HG02938 (cell line): ENCODE measurements at regions not wholly inside any gene's neighbourhood (a gene's known extent, or its start where the extent isn't known, plus 50 kb on each side); places are given as distances from the start of the nearest gene placed in this dataset.

Experiments used
- ATAC-seq: cut with Tn5 transposase; IDR thresholded peaks from one replicate; pipeline ENCODE4 v1.9.1; 2021; ENCODE audit warnings: mild to moderate bottlenecking, moderate library complexity; ENCODE audit not compliant: unreplicated experiment

- no peak for ATAC-seq
These were observed 239.1 kb downstream of the ZNF674 start for GRCh38 chrX:46306103-46306502.

DNA sequence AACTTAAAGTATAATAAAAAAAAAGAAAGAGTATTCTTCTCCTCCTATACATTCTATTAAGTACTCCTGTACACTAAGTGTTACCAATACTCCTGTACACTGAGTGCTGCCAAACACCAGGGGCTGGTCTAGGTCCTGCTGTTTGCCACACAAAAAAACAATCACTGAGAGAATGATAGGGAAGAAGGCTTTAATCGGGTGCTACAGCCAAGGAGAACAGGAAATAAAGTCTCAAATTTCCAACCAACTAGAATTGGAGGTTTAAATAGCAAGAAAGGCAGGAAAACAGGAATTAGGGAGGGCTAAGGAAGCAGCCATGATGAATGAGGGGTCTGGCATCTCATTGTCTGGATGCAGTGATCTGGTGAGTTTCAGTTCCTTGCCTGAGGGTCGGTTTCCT is 239.8 kb downstream of the ZNF674 start:
- ATAC-seq: no peak

DNA sequence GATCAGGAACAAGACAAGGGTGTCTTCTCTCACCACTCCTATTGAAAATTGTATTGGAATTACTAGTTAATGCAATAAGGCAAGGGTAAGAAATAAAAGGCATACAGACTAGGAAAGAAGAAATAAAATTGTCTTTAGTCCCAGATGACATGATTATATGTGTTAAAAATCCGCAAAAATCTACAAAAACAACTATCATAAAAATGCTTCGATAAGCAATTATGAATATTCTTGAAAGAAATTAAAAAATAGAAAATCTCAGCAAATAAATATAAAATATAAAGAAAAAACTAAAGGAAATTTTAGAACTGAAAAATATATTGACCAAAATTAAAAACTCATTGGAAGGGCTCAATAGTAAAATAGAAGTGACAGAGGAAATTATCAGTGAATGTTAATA is 243.3 kb downstream of the ZNF674 start:
- ATAC-seq: no peak

DNA sequence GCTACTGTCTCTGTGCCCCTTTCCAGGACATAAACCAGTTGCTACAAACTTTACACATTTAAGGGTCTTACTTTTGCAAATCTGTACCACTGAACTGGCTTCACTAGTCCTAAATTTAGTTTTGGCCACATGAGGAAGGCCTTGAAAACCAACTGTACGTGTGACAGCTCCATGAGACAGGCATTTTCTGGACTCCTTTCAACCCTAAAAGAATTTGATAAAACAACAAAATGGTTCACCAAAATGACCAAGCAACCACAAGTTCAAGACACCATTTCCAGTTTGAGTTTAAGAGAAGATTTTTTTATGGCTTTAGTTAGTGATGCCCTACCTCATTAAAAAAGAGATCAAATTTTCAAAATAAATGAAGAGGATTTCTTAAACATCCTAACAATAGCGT is 246.4 kb downstream of the ZNF674 start:
- no peak for ATAC-seq

- ATAC-seq: no peak
These were observed 249.3 kb downstream of the ZNF674 start for GRCh38 chrX:46295963-46296362.

DNA sequence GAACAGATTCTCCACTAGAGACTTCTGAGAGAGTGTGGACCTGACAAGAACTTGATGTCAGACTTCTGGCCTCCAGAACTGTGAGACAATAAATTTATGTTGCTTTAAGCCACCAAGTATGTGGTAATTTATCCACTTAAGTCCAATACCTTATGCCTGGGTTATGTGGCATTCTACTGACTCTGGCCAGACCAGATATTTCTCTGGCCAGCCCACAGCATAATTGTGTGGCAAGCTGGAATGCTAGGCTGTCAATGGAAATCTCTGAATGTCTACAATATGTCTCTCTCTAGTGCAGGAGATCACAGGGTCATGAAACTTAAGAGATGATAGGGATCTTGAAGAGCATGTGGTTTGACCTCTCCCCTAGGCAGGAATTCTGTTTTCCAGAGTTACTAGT is 251.0 kb downstream of the ZNF674 start:
- ATAC-seq: no peak

DNA sequence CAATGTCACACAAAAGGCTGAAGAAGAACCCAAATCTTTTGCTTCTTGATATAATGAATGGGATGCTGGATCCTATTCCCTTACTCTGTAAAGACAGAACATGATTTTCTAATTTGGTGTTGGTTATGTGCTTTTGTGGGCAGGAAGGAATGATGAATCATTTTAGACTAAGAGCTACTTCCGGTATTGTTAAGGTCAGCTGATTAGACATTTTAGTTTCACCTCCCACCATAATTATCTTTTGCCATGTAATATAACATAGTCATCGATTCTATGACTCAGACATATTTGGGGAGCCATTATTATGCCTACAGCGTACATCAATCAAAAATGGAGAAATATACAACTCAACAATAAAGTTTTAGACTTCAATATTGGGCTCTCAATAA is 265.3 kb downstream of the ZNF674 start:
- ATAC-seq: no peak

DNA sequence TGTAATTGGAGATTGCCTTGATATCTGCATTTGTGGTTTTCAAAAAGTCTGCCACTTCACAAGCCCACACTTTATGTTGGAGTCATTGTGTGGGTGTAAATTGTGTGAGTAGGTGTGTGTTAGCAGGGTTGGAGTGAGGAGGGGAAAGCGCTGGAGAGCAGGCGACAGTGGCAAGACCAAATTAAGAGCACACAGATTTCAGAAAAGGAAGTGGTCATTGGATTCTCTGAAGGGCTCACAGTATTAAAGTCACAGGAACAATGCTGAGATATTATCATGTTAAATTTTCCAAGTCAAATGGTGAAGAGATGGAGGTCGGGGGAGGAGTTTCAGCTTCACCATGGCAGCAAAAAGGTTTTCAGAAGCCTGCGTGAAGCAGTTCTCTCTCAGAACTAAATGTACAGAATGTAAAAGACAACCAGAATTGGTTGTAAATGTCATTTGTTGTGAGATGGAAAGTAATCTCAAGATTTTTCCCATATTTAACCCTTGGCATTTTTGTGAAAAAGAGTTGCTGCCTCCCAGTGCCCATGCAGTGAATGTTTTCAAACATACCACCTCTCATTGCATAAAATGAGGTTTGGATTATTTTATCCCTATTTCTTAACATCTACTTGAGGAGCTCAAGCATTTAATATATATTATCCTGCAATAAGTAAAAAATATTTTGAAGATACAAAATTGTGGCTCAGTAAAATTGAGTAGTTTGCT is 265.9 kb downstream of the ZNF674 start:
- no peak for ATAC-seq

- no peak for ATAC-seq
These were observed 266.6 kb downstream of the ZNF674 start for GRCh38 chrX:46278572-46278971.

GRCh38 chrX:46268412-46268811 is 276.8 kb downstream of the ZNF674 start:
- ATAC-seq: no peak

GRCh38 chrX:46263494-46263893 is 281.7 kb downstream of the ZNF674 start:
- no peak for ATAC-seq

- no peak for ATAC-seq
These were observed 282.9 kb downstream of the ZNF674 start for GRCh38 chrX:46262304-46262703.

- no peak for ATAC-seq
These were observed 284.7 kb downstream of the ZNF674 start for GRCh38 chrX:46260499-46260898.

DNA sequence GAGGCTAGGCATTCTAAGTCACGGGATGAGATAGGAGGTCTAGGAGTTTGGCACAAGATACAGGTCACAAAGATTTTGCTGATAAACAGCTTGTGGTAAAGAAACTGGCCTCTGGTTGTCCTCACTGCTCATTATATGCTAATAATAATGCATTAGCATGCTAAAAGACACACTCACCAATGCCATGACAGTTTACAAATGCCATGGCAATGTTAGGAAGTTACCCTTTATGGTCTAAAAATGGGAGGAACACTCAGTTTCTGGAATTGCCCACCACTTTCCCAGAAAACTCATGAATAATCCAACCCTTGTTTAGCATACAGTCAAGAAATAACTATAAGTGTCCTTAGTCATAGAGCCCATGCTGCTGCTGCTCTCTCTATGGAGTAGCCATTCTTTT is 286.9 kb downstream of the ZNF674 start:
- no peak for ATAC-seq

- ATAC-seq: no peak
These were observed 287.8 kb downstream of the ZNF674 start for GRCh38 chrX:46257451-46257879.

GRCh38 chrX:46256875-46257274 is 288.3 kb downstream of the ZNF674 start:
- no peak for ATAC-seq

DNA sequence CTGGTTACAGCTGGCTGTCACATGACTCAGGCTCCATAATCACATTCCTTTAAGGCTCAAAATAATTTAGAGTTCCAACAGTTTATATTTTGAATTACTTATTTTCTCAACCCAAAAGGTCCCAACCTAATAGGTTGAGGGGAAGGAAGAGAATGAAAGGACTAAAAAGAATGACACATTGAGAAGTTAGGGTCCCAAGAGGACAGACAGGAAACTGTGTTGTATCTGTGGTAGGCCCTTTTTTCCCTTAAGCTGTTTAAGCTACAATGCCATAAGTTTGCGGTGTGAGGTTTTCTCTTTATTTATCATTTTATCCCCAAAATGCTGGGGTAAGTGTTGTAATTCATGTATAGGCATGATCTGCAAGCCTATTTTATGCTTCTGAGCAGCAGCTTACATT is 290.2 kb downstream of the ZNF674 start:
- ATAC-seq: no peak

- ATAC-seq: no peak
These were observed 290.6 kb downstream of the ZNF674 start for GRCh38 chrX:46254641-46255040.

DNA sequence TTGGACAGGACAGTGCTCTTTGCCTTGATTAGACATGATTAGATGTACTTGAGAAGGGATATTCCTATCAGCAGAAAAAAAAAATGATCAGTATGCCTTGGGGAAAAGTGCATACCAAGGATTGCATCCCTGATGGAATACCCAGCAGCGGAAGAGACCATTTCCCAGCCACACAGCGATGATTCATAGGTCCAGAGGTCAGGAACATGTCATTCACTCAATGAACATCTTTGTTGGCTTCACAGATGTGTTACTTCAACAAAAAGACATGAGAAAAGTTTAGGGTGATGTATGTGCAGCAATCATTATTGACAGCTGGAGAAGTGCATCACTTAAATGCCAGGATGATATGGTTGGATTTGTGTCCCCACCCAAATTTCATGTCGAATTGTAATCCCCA is 293.5 kb downstream of the ZNF674 start:
- ATAC-seq: no peak

GRCh38 chrX:46250151-46250550 is 295.1 kb downstream of the ZNF674 start:
- ATAC-seq: no peak

GRCh38 chrX:46247456-46247855 is 297.8 kb downstream of the ZNF674 start:
- ATAC-seq: no peak

GRCh38 chrX:46244451-46244850 is 300.8 kb downstream of the ZNF674 start:
- no peak for ATAC-seq

DNA sequence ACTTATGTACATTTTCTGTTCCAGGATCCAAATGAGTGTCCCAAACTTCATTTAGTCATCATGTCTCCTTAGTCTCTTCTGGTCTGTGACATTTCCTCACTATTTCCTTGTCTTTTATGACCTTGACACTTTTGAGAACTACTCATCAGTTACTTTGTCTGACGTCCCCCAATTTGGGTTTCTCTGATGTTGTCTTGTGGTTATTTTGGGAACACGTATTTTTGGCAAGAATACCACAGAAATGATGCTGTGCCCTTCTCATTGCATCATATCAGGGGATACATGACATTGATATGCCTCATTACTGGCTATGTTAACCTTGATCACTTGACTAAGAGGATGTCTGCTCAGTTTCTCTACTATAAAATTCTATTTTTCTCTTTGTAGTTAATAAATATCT is 308.8 kb downstream of the ZNF674 start:
- no peak for ATAC-seq
